H1 (cell line): ENCODE measurements at regions not wholly inside any gene's neighbourhood (a gene's known extent, or its start where the extent isn't known, plus 50 kb on each side); places are given as distances from the start of the nearest gene placed in this dataset.

ENCODE experiments used
- CTCF ChIA-PET: fragments of 300-600 bp; sonication (Branson Sonifier 250); formaldehyde crosslinking; loops from one replicate; lab custom pipeline; 2021; ENCODE audit not compliant: partially characterized antibody; lab: Charles Lee
- POLR2A ChIA-PET: fragments of 300-600 bp; sonication (Branson Sonifier 250); formaldehyde crosslinking; loops from one replicate; lab custom pipeline; 2021; ENCODE audit warnings: inconsistent platforms; ENCODE audit not compliant: partially characterized antibody; lab: Charles Lee
- DNase-seq, 2 experiments: peaks; one replicate each; pipeline versions ENCODE4 v3.0.0 to v3.0.0-alpha.2; 2010 to 2022; ENCODE audit warnings: low spot score in 2 of 2, low read depth in 1 of 2, mixed read lengths in 1 of 2
- FAIRE-seq: peaks from 2 replicates; lab custom pipeline; 2011; peaks lifted over from hg19 to GRCh38; lab: Jason Lieb, UNC
- H2AFZ ChIP-seq: 2 replicates; pipeline ENCODE4 v1.8.1; 2012; ENCODE audit warnings: low read length, inconsistent platforms
- H2AK5ac ChIP-seq: 2 replicates; pipeline ENCODE4 v1.6.1; 2013; ENCODE audit warnings: low read depth, low read length
- H2BK120ac ChIP-seq: replicated peaks from 2 replicates; pipeline ENCODE3; 2013; ENCODE audit warnings: low read depth, low read length, inconsistent platforms
- H2BK12ac ChIP-seq: 2 replicates; pipeline ENCODE4 v1.6.1; 2013; ENCODE audit warnings: low read depth, low read length
- H2BK15ac ChIP-seq: 2 replicates; pipeline ENCODE4 v1.6.1; 2013; ENCODE audit warnings: low read length
- H2BK20ac ChIP-seq: 2 replicates; pipeline ENCODE4 v1.6.1; 2013; ENCODE audit warnings: low read length
- H2BK5ac ChIP-seq: 2 replicates; pipeline ENCODE4 v1.6.1; 2013; ENCODE audit warnings: low read depth, low read length
- H3K14ac ChIP-seq: 2 replicates; pipeline ENCODE4 v1.6.1; 2013; ENCODE audit warnings: inconsistent platforms; ENCODE audit not compliant: insufficient read length
- H3K18ac ChIP-seq: 2 replicates; pipeline ENCODE4 v1.6.1; 2013; ENCODE audit warnings: low read length; ENCODE audit errors: extremely low read depth
- H3K23ac ChIP-seq: 2 replicates; pipeline ENCODE4 v1.6.1; 2013; ENCODE audit warnings: inconsistent platforms; ENCODE audit not compliant: insufficient read length
- H3K23me2 ChIP-seq: 2 replicates; pipeline ENCODE4 v1.6.1; 2013; ENCODE audit warnings: low read depth, low read length
- H3K27ac ChIP-seq: 2 replicates; pipeline ENCODE4 v1.6.1; 2011; ENCODE audit warnings: low read depth, low read length, inconsistent platforms
- H3K27me3 ChIP-seq, 4 experiments: replicated peaks in 1 of 4; 1 replicate in 1 of 4; 2 replicates in 3 of 4; pipeline versions ENCODE4 v1.6.1 to v1.8.1; 2011 to 2013; ENCODE audit warnings: low read length in 3 of 4, mild to moderate bottlenecking in 3 of 4, inconsistent platforms in 2 of 4, mixed read lengths in 2 of 4, moderate library complexity in 1 of 4; ENCODE audit not compliant: control insufficient read depth in 3 of 4, insufficient read depth in 3 of 4; ENCODE audit errors: extremely low read depth in 1 of 4
- H3K36me3 ChIP-seq, 4 experiments: 2 replicates each; pipeline versions ENCODE4 v1.6.1 to v1.8.1; 2011 to 2013; ENCODE audit warnings: mild to moderate bottlenecking in 4 of 4, low read length in 3 of 4, moderate library complexity in 2 of 4, control low read depth in 1 of 4, inconsistent platforms in 1 of 4; ENCODE audit not compliant: insufficient read depth in 4 of 4, control insufficient read depth in 2 of 4
- H3K4ac ChIP-seq: replicated peaks from 2 replicates; pipeline ENCODE3; 2013; ENCODE audit warnings: low read length, low read depth, mixed read lengths, inconsistent platforms; ENCODE audit not compliant: insufficient read length
- H3K4me1 ChIP-seq, 4 experiments: replicated peaks in 1 of 4; 1 replicate in 1 of 4; 2 replicates in 3 of 4; pipeline versions ENCODE4 v1.6.1 to v1.8.1; 2011 to 2013; ENCODE audit warnings: low read length in 3 of 4, inconsistent platforms in 2 of 4, mixed read lengths in 1 of 4; ENCODE audit not compliant: insufficient read depth in 4 of 4, control insufficient read depth in 3 of 4
- H3K4me2 ChIP-seq, 2 experiments: 2 replicates each; pipeline versions ENCODE4 v1.6.1 to v1.8.1; 2011 to 2013; ENCODE audit warnings: low read depth in 2 of 2, low read length in 2 of 2, control low read depth in 1 of 2, inconsistent platforms in 1 of 2, mild to moderate bottlenecking in 1 of 2; ENCODE audit not compliant: insufficient read depth in 1 of 2
- H3K4me3 ChIP-seq, 4 experiments: fragments of 200-600, 300-600 bp in 1 of 4; sonication (generic), shearing (Covaris generic), sonication (Bioruptor Twin) in 1 of 4; 2 replicates each; pipeline versions ENCODE4 v1.5.1 to v1.8.1; 2011 to 2016; ENCODE audit warnings: low read length in 4 of 4, low read depth in 3 of 4, control low read depth in 2 of 4, inconsistent platforms in 2 of 4, mild to moderate bottlenecking in 2 of 4, mixed read lengths in 1 of 4, moderate library complexity in 1 of 4; ENCODE audit not compliant: insufficient read depth in 2 of 4; ENCODE audit errors: extremely low read depth in 1 of 4
- H3K56ac ChIP-seq: replicated peaks from 2 replicates; pipeline ENCODE3; 2013; ENCODE audit warnings: low read depth, mild to moderate bottlenecking, mixed read lengths, low read length, inconsistent platforms; ENCODE audit not compliant: insufficient read length
- H3K79me1 ChIP-seq: 2 replicates; pipeline ENCODE4 v1.6.1; 2013; ENCODE audit warnings: low read depth, low read length, control low read depth
- H3K79me2 ChIP-seq, 2 experiments: 2 replicates each; pipeline versions ENCODE4 v1.6.1 to v1.8.1; 2012 to 2013; ENCODE audit warnings: low read length in 2 of 2, mild to moderate bottlenecking in 2 of 2, inconsistent platforms in 1 of 2; ENCODE audit not compliant: insufficient read depth in 2 of 2, control insufficient read depth in 1 of 2
- H3K9ac ChIP-seq, 4 experiments: replicated peaks in 1 of 4; 1 replicate in 1 of 4; 2 replicates in 3 of 4; pipeline versions ENCODE4 v1.6.1 to v1.8.1; 2011 to 2013; ENCODE audit warnings: low read depth in 3 of 4, low read length in 3 of 4, control low read depth in 2 of 4, mild to moderate bottlenecking in 2 of 4, moderate library complexity in 2 of 4, inconsistent platforms in 1 of 4; ENCODE audit errors: extremely low read depth in 1 of 4
- H3K9me3 ChIP-seq, 2 experiments: 2 replicates each; pipeline versions ENCODE4 v1.6.1 to v1.8.1; 2012 to 2013; ENCODE audit warnings: mild to moderate bottlenecking in 2 of 2, moderate library complexity in 2 of 2, control low read depth in 1 of 2, inconsistent platforms in 1 of 2, low read depth in 1 of 2, low read length in 1 of 2, mixed read lengths in 1 of 2; ENCODE audit not compliant: insufficient read depth in 2 of 2
- H4K20me1 ChIP-seq, 2 experiments: replicated peaks in 1 of 2; 2 replicates each; pipeline versions ENCODE3 to v1.8.1; 2011 to 2013; ENCODE audit warnings: inconsistent platforms in 2 of 2, low read length in 2 of 2, mild to moderate bottlenecking in 1 of 2; ENCODE audit not compliant: insufficient read depth in 2 of 2, control insufficient read depth in 1 of 2
- H4K5ac ChIP-seq: 2 replicates; pipeline ENCODE4 v1.6.1; 2013; ENCODE audit warnings: low read length, low read depth, mixed read lengths, inconsistent platforms; ENCODE audit not compliant: insufficient read length
- H4K8ac ChIP-seq: 2 replicates; pipeline ENCODE4 v1.8.0; 2013; ENCODE audit warnings: mild to moderate bottlenecking, moderate library complexity, low read length, inconsistent platforms; ENCODE audit not compliant: insufficient read depth; ENCODE audit errors: extremely low read depth
- H4K91ac ChIP-seq: replicated peaks from 2 replicates; pipeline ENCODE3; 2013; ENCODE audit warnings: low read length, mixed read lengths, inconsistent platforms; ENCODE audit not compliant: insufficient read length
- BCL11A ChIP-seq, 2 experiments: IDR thresholded peaks; one replicate each; pipeline ENCODE4 v1.6.1; 2011; ENCODE audit warnings: low read depth in 2 of 2, low read length in 2 of 2, mild to moderate bottlenecking in 2 of 2
- KDM5A ChIP-seq: fragments of 200-600 bp; IDR thresholded peaks from 2 replicates; pipeline ENCODE4 v1.7.1; 2012; ENCODE audit warnings: mild to moderate bottlenecking, low read length, inconsistent platforms, mixed read lengths
- MAFK ChIP-seq: IDR thresholded peaks from 2 replicates; pipeline ENCODE4 v1.6.1; 2012; ENCODE audit warnings: low read depth, mild to moderate bottlenecking, improper control_type of control experiment, low read length
- RBBP5 ChIP-seq: IDR thresholded peaks from 2 replicates; pipeline ENCODE4 v1.7.1; 2012; ENCODE audit warnings: low read depth, mild to moderate bottlenecking, inconsistent platforms, low read length, moderate library complexity, borderline replicate concordance
- SP4 ChIP-seq: IDR thresholded peaks from 2 replicates; pipeline ENCODE4 v1.6.1; 2012; ENCODE audit warnings: low read length, inconsistent platforms
- TF ChIP-seq, protein P1 (sequence below): IDR thresholded peaks from 2 replicates; pipeline ENCODE4 v1.6.1; 2011; ENCODE audit warnings: low read length, improper control_type of control experiment
- TF ChIP-seq, protein P2 (sequence below), 3 experiments: IDR thresholded peaks; 1 replicate in 2 of 3; 2 replicates in 1 of 3; pipeline versions ENCODE4 v1.5.1 to v1.6.1; 2011; ENCODE audit warnings: low read length in 3 of 3, mild to moderate bottlenecking in 3 of 3, inconsistent platforms in 2 of 3, low read depth in 1 of 3, moderate library complexity in 1 of 3; ENCODE audit not compliant: insufficient read depth in 1 of 3; ENCODE audit errors: control extremely low read depth in 1 of 3

- Histone ChIP-seq H3K9me3 (peaks cover 0 to 5% of the 10 kb centered on the region in 2 experiments; a peak in 1 of 4 replicates), H2BK5ac (no peak overlapping the region), H3K4me1 (no peaks in the 10 kb centered on the region), H3K27ac (no peak overlapping the region), H2BK120ac (no peak overlapping the region), H3K23me2 (no peaks in the 10 kb centered on the region), H3K4ac (no peak overlapping the region), H2AK5ac (no peak overlapping the region), H4K5ac (no peak overlapping the region), H2AFZ (no peak overlapping the region), H3K18ac (no peak overlapping the region), H3K4me3 (no peak overlapping the region), H4K20me1 (no peaks in the 10 kb centered on the region), H2BK20ac (no peak overlapping the region), H3K56ac (no peak overlapping the region), H3K79me2 (no peaks in the 10 kb centered on the region), H4K8ac (no peak overlapping the region), H3K23ac (no peak overlapping the region), H3K36me3 (no peaks in the 10 kb centered on the region), H2BK12ac (no peak overlapping the region), H3K9ac (no peak overlapping the region), H2BK15ac (no peak overlapping the region), H4K91ac (no peak overlapping the region), H3K27me3 (no peaks in the 10 kb centered on the region), H3K79me1 (no peaks in the 10 kb centered on the region), H3K14ac (no peak overlapping the region), H3K4me2 (no peak overlapping the region)
- POLR2A ChIA-PET, result no interaction called here
- CTCF ChIA-PET, result no interaction called here
- DNase-seq (no peak), FAIRE-seq (no peak)
- TF ChIP-seq BCL11A (IDR thresholded peaks at IDR 0.05; ENCODE audit: low read depth in 2 of 2, low read length in 2 of 2) (no peak), SP4 (no peak), KDM5A (no peak), MAFK (no peak), RBBP5 (no peak)
- TF ChIP-seq, protein P1, sequence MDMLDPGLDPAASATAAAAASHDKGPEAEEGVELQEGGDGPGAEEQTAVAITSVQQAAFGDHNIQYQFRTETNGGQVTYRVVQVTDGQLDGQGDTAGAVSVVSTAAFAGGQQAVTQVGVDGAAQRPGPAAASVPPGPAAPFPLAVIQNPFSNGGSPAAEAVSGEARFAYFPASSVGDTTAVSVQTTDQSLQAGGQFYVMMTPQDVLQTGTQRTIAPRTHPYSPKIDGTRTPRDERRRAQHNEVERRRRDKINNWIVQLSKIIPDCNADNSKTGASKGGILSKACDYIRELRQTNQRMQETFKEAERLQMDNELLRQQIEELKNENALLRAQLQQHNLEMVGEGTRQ, result no peak
- TF ChIP-seq, protein P2, sequence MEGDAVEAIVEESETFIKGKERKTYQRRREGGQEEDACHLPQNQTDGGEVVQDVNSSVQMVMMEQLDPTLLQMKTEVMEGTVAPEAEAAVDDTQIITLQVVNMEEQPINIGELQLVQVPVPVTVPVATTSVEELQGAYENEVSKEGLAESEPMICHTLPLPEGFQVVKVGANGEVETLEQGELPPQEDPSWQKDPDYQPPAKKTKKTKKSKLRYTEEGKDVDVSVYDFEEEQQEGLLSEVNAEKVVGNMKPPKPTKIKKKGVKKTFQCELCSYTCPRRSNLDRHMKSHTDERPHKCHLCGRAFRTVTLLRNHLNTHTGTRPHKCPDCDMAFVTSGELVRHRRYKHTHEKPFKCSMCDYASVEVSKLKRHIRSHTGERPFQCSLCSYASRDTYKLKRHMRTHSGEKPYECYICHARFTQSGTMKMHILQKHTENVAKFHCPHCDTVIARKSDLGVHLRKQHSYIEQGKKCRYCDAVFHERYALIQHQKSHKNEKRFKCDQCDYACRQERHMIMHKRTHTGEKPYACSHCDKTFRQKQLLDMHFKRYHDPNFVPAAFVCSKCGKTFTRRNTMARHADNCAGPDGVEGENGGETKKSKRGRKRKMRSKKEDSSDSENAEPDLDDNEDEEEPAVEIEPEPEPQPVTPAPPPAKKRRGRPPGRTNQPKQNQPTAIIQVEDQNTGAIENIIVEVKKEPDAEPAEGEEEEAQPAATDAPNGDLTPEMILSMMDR (IDR thresholded peaks at IDR 0.05; ENCODE audit: control extremely low read depth in 1 of 3, insufficient read depth in 1 of 3, low read depth in 1 of 3, low read length in 3 of 3), result no peak
These were observed 160.9 kb downstream of the ALG10B start for GRCh38 chr12:38477340-38478090.
